ENCODE measurements at regions not wholly inside any gene's neighbourhood (a gene's known extent, or its start where the extent isn't known, plus 50 kb on each side); places are given as distances from the start of the nearest gene placed in this dataset.

GRCh38 chr6:90463359-90463758 is 123.5 kb downstream of the MAP3K7 start:
- peak; percentile 15 for DNase-seq

GRCh38 chr6:90462102-90462501 is 124.8 kb downstream of the MAP3K7 start:
- DNase-seq, result no peak

GRCh38 chr6:90461383-90461782 is 125.5 kb downstream of the MAP3K7 start:
- DNase-seq, result no peak

- DNase-seq, result peak; percentile 27
Observed at GRCh38 chr6:90460051-90460450, 126.8 kb downstream of the MAP3K7 start.

- no peak for DNase-seq
Observed at GRCh38 chr6:90459225-90459758, 127.6 kb downstream of the MAP3K7 start.

GRCh38 chr6:90458353-90459224 is 128.3 kb downstream of the MAP3K7 start:
- peak; percentile 68 for DNase-seq

- DNase-seq, result no peak
Observed at GRCh38 chr6:90457867-90458259, 129.0 kb downstream of the MAP3K7 start.

GRCh38 chr6:90456997-90457866 is 129.6 kb downstream of the MAP3K7 start:
- peak; percentile 43 for DNase-seq

- no peak for DNase-seq
Observed at GRCh38 chr6:90456001-90456400, 130.9 kb downstream of the MAP3K7 start.

- DNase-seq, result no peak
Observed at GRCh38 chr6:90454836-90455427, 131.9 kb downstream of the MAP3K7 start.

GRCh38 chr6:90450268-90450953 is 136.5 kb downstream of the MAP3K7 start:
- no peak for DNase-seq

- no peak for DNase-seq
Observed at GRCh38 chr6:90449311-90449710, 137.6 kb downstream of the MAP3K7 start.

GRCh38 chr6:90448836-90449235 is 138.0 kb downstream of the MAP3K7 start:
- no peak for DNase-seq

- no peak for DNase-seq
Observed at GRCh38 chr6:90446164-90446563, 140.7 kb downstream of the MAP3K7 start.

GRCh38 chr6:90445533-90446108 is 141.3 kb downstream of the MAP3K7 start:
- DNase-seq, result no peak

- DNase-seq, result no peak
Observed at GRCh38 chr6:90444160-90444714, 142.6 kb downstream of the MAP3K7 start.

GRCh38 chr6:90442366-90442765 is 144.5 kb downstream of the MAP3K7 start:
- no peak for DNase-seq

- DNase-seq, result no peak
Observed at GRCh38 chr6:90440586-90441283, 144.1 kb upstream of the BACH2 start.

GRCh38 chr6:90439586-90439985 is 142.9 kb upstream of the BACH2 start:
- no peak for DNase-seq

GRCh38 chr6:90436403-90436802 is 139.8 kb upstream of the BACH2 start:
- no peak for DNase-seq

- DNase-seq, result no peak
Observed at GRCh38 chr6:90435207-90435899, 138.7 kb upstream of the BACH2 start.
